ENCODE measurements at regions not wholly inside any gene's neighbourhood (a gene's known extent, or its start where the extent isn't known, plus 50 kb on each side); places are given as distances from the start of the nearest gene placed in this dataset.

DNA sequence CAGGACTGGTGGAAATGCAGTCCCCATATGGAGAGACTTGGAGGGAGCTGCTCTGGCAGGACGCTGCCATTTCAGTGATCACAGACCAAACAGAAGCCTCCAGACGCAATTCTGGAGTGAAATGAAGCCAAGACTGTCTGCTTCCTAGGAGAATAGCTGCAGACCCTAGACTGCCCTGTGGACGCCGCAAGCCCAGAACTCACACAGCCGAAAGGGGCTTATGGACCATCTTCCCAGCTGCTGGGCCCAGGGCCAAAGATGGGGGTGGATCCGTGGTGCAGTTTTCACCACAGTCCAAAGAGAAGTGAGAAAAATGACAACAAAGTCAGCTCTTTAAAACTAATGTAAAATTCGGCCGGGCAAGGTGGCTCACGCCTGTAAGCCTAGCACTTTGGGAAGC, 165.7 kb downstream of the CBLN1 start:
- no peak for DNase-seq (ENCODE audit: low spot score)
- no peak for TF ChIP-seq CTCF (IDR thresholded peaks at IDR 0.05; ENCODE audit: extremely low read depth, insufficient read depth, missing control alignments)
- in situ Hi-C loops (cut with MboI; ENCODE audit: low pct_unique_long_range_greater_than_20kb, low sequenced_read_pairs, unreplicated experiment), result no loop called here

- no peak for TF ChIP-seq CTCF (IDR thresholded peaks at IDR 0.05; ENCODE audit: extremely low read depth, insufficient read depth, missing control alignments)
- no peak for DNase-seq (ENCODE audit: low spot score)
- in situ Hi-C loops (cut with MboI; ENCODE audit: low pct_unique_long_range_greater_than_20kb, low sequenced_read_pairs, unreplicated experiment), result no loop called here
Measured at GRCh38 chr16:49112754-49113153, 168.9 kb downstream of the CBLN1 start.

DNA sequence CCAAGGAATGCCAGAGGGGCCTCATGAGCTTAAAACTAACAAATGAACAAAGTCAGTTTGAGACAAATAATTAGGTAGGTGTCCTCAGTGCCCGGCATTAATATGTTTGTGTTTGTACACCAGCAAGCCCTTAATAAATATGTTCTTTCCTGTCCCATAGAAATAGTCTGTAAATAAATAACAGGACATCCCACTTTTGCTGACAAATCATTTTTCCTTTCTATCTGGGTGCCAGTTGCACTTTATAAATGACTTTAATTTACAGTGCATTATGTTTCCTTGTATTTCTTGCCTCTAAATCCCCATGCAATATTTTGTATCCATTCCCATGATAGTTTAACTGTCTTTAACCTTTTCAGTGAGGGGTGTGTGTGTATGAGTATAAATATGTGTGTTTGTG, 170.3 kb downstream of the CBLN1 start:
- DNase-seq (ENCODE audit: low spot score), result no peak
- TF ChIP-seq CTCF (IDR thresholded peaks at IDR 0.05; ENCODE audit: extremely low read depth, insufficient read depth, missing control alignments), result no peak
- in situ Hi-C loops (cut with MboI; ENCODE audit: low pct_unique_long_range_greater_than_20kb, low sequenced_read_pairs, unreplicated experiment), result no loop called here

DNA sequence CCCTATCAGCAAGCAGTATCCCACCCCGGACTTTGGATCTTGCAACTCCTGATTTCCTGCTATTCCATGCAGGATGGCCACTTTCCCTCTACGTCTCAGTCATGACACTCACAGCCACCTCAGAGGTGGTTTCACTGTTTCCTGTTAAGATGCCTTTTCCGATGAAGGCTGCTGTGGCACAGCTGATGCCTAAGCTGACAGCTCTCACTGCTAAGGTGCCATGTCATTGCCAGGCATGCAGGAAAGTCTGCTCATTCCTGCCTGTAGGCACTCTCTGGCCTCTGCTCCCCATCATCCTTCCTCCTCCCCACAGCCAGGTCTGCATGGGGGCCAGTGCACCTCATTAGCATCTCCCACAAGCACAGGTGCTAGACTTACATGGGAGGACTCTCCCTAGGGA, 173.0 kb downstream of the CBLN1 start:
- no peak for TF ChIP-seq CTCF (IDR thresholded peaks at IDR 0.05; ENCODE audit: extremely low read depth, insufficient read depth, missing control alignments)
- in situ Hi-C loops (cut with MboI; ENCODE audit: low pct_unique_long_range_greater_than_20kb, low sequenced_read_pairs, unreplicated experiment), result no loop called here
- DNase-seq (ENCODE audit: low spot score), result no peak

- in situ Hi-C loops (cut with MboI; ENCODE audit: low pct_unique_long_range_greater_than_20kb, low sequenced_read_pairs, unreplicated experiment), result no loop called here
- DNase-seq (ENCODE audit: low spot score), result no peak
- TF ChIP-seq CTCF (IDR thresholded peaks at IDR 0.05; ENCODE audit: extremely low read depth, insufficient read depth, missing control alignments), result no peak
Measured at GRCh38 chr16:49103298-49103697, 178.3 kb downstream of the CBLN1 start.

DNA sequence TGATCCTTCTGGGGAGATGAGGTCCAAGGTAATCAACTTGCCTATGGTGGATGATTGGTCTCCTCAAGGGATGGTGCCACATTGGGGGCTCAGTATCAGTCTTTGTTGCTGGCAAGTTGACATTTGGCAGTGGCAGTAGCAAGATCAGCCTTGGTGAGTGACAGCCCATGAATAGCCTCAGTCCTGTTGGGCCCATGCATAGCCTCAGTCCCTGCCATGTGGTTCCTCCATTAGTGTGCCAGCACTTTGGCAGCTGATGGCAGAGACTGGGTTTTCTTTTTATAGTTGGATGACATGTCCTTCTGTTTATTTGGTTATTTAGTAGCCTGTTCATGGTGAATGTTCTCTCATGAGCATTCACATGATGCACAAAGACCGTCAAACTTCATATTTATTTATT, 179.6 kb downstream of the CBLN1 start:
- TF ChIP-seq CTCF (IDR thresholded peaks at IDR 0.05; ENCODE audit: extremely low read depth, insufficient read depth, missing control alignments), result no peak
- no peak for DNase-seq (ENCODE audit: low spot score)
- in situ Hi-C loops (cut with MboI; ENCODE audit: low pct_unique_long_range_greater_than_20kb, low sequenced_read_pairs, unreplicated experiment), result no loop called here

DNA sequence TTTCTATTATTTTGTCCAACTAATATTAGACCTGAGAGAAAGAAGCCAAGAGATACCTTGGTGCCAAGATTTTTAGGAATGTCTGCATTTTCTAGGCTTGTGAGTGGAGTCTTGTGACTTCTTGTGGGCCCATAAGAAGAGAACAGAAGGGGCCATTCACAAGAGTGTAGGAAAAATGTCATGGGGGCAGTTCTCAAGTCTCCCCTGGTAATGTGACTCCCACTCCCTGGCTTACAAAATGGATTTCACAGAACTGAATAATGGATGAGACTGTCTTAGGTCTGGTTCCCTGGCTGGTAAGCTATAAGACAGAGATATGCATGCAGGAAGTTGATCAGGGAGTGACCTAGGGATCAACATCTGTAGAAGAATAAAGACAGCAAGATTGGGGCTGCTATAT, 181.3 kb downstream of the CBLN1 start:
- TF ChIP-seq CTCF (IDR thresholded peaks at IDR 0.05; ENCODE audit: extremely low read depth, insufficient read depth, missing control alignments), result no peak
- no peak for DNase-seq (ENCODE audit: low spot score)
- in situ Hi-C loops (cut with MboI; ENCODE audit: low pct_unique_long_range_greater_than_20kb, low sequenced_read_pairs, unreplicated experiment), result no loop called here
